GM23338 (cell line): ENCODE measurements at regions not wholly inside any gene's neighbourhood (a gene's known extent, or its start where the extent isn't known, plus 50 kb on each side); places are given as distances from the start of the nearest gene placed in this dataset.

Experiments used
- ATAC-seq: fragments of 200-7000 bp; cut with Tn5 transposase; 3 replicates; pipeline ENCODE4 v1.9.1; 2020
- DNase-seq: peaks from one replicate; pipeline ENCODE4 v3.0.0-alpha.2; 2015; ENCODE audit warnings: low spot score
- H2AFZ ChIP-seq: fragments of 200-600 bp; sonication (generic); 2 replicates; pipeline ENCODE4 v1.8.0; 2016; ENCODE audit warnings: antibody characterized with exemption, mild to moderate bottlenecking, moderate library complexity
- H3F3A ChIP-seq: fragments of 200-600 bp; sonication (generic); replicated peaks from 2 replicates; pipeline ENCODE4 v1.8.0; 2017; ENCODE audit warnings: antibody characterized with exemption, mixed run types, low read depth
- H3K27ac ChIP-seq: fragments of 200-600 bp; sonication (generic); 2 replicates; pipeline ENCODE4 v1.6.1; 2016; ENCODE audit warnings: low read depth
- H3K27me3 ChIP-seq: fragments of 200-600 bp; sonication (generic); 2 replicates; pipeline ENCODE4 v1.8.0; 2016; ENCODE audit warnings: mild to moderate bottlenecking, mixed run types, moderate library complexity; ENCODE audit not compliant: insufficient read depth
- H3K36me3 ChIP-seq: fragments of 200-600 bp; sonication (generic); 2 replicates; pipeline ENCODE4 v1.8.0; 2016; ENCODE audit warnings: mild to moderate bottlenecking; ENCODE audit not compliant: insufficient read depth
- H3K4me1 ChIP-seq: fragments of 200-600 bp; sonication (generic); 2 replicates; pipeline ENCODE4 v1.8.0; 2016; ENCODE audit warnings: mild to moderate bottlenecking, moderate library complexity; ENCODE audit not compliant: insufficient read depth
- H3K4me2 ChIP-seq: fragments of 200-600 bp; sonication (generic); 2 replicates; pipeline ENCODE4 v1.7.1; 2017; ENCODE audit warnings: mixed run types
- H3K4me3 ChIP-seq: fragments of 200-600 bp; sonication (generic); 2 replicates; pipeline ENCODE4 v1.6.1; 2016; ENCODE audit warnings: mixed run types
- H3K79me2 ChIP-seq: fragments of 200-600 bp; sonication (generic); replicated peaks from 2 replicates; pipeline ENCODE4 v1.8.0; 2017; ENCODE audit warnings: mild to moderate bottlenecking; ENCODE audit not compliant: insufficient read depth
- H3K9me2 ChIP-seq: fragments of 200-600 bp; sonication (generic); 2 replicates; pipeline ENCODE4 v1.8.0; 2017; ENCODE audit not compliant: insufficient read depth
- H4K20me1 ChIP-seq: fragments of 200-600 bp; sonication (generic); replicated peaks from 2 replicates; pipeline ENCODE4 v1.8.0; 2017; ENCODE audit warnings: mild to moderate bottlenecking; ENCODE audit not compliant: insufficient read depth
- H3K27ac Mint-ChIP-seq: 2 replicates; pipeline ENCODE4 v1.8.0; 2020; ENCODE audit warnings: inconsistent platforms, mild to moderate bottlenecking, moderate library complexity, mixed read lengths
- H3K27me3 Mint-ChIP-seq: 3 replicates; pipeline ENCODE4 v1.8.0; 2022; ENCODE audit warnings: low read depth, mild to moderate bottlenecking, moderate library complexity, mixed read lengths, inconsistent platforms; ENCODE audit not compliant: insufficient read depth, poor library complexity
- H3K36me3 Mint-ChIP-seq: 3 replicates; pipeline ENCODE4 v1.8.0; 2021; ENCODE audit warnings: low read depth, mild to moderate bottlenecking, inconsistent platforms, moderate library complexity, mixed read lengths
- H3K4me1 Mint-ChIP-seq: 3 replicates; pipeline ENCODE4 v1.8.0; 2020; ENCODE audit warnings: mild to moderate bottlenecking, inconsistent platforms, mixed read lengths
- H3K4me3 Mint-ChIP-seq: 3 replicates; pipeline ENCODE4 v1.8.0; 2021; ENCODE audit warnings: moderate library complexity, mild to moderate bottlenecking, inconsistent platforms, mixed read lengths
- H3K9me3 Mint-ChIP-seq: 3 replicates; pipeline ENCODE4 v1.8.0; 2020; ENCODE audit warnings: moderate library complexity, mild to moderate bottlenecking, inconsistent platforms, mixed read lengths
- CREB1 ChIP-seq: fragments of 250-450 bp; sonication (Bioruptor Pico); IDR thresholded peaks from 2 replicates; pipeline ENCODE4 v1.5.0; 2020; ENCODE audit warnings: low read depth, mild to moderate bottlenecking, moderate library complexity
- CTCF ChIP-seq, 2 experiments: fragments of 200-600 bp in 1 of 2; sonication (generic) in 1 of 2; conservative IDR thresholded peaks; 2 replicates each; pipeline versions ENCODE4 v1.5.1 to v1.6.1; 2016 to 2017; ENCODE audit warnings: antibody characterized with exemption in 2 of 2, low read depth in 2 of 2, mild to moderate bottlenecking in 2 of 2, moderate library complexity in 1 of 2
- ETS1 ChIP-seq: IDR thresholded peaks from 2 replicates; pipeline ENCODE4 v1.6.1; 2016; ENCODE audit warnings: antibody characterized with exemption
- EZH2 ChIP-seq: fragments of 200-600 bp; sonication (generic); IDR thresholded peaks from one replicate; pipeline ENCODE4 v1.8.0; 2017; ENCODE audit warnings: antibody characterized with exemption, mild to moderate bottlenecking, low read depth; ENCODE audit not compliant: unreplicated experiment
- EZH2phosphoT487 ChIP-seq: fragments of 200-600 bp; sonication (generic); IDR thresholded peaks from one replicate; pipeline ENCODE4 v1.8.1; 2018; ENCODE audit warnings: antibody characterized with exemption; ENCODE audit not compliant: unreplicated experiment
- JUNB ChIP-seq: IDR thresholded peaks from one replicate; pipeline ENCODE4 v1.6.1; 2016; ENCODE audit warnings: antibody characterized with exemption; ENCODE audit not compliant: unreplicated experiment
- REST ChIP-seq: IDR thresholded peaks from one replicate; pipeline ENCODE4 v1.6.1; 2018; ENCODE audit warnings: antibody characterized with exemption; ENCODE audit not compliant: unreplicated experiment
- STAT1 ChIP-seq: IDR thresholded peaks from one replicate; pipeline ENCODE4 v1.6.1; 2016; ENCODE audit warnings: antibody characterized with exemption; ENCODE audit not compliant: unreplicated experiment
- ZNF331 ChIP-seq: fragments of 250-450 bp; sonication (Bioruptor Pico); IDR thresholded peaks from 2 replicates; pipeline ENCODE4 v1.5.0; 2020; ENCODE audit warnings: low read depth, mild to moderate bottlenecking, moderate library complexity

DNA sequence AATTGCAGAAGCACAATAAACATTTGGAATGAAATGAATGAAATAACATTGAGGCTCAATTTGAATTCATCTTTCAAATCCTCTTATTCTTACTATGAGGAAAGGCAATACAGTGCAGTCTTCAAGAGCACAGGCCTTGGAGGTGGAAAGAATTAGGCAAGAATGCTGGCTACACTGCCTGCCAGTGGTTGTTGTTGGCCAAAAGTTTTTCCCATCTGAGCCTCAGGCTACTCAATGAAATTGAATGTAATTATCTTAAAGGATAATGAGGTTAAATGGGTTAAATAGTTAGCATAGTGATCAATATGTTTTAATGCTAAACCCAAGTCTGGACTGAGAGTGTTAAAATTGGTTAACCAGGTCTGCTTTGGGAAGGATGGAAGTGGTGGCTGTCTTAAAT is 140.9 kb downstream of the MBL2 start (continued):
- no peak for TF ChIP-seq REST
- no peak for TF ChIP-seq EZH2phosphoT487
- TF ChIP-seq ZNF331 (CRISPR knock-in tag): no peak
- TF ChIP-seq CREB1 (CRISPR knock-in tag): no peak
- TF ChIP-seq STAT1: no peak
- no peak for TF ChIP-seq ETS1
- no peak for TF ChIP-seq JUNB
- no peak for TF ChIP-seq CTCF (conservative IDR thresholded peaks at IDR 0.05; ENCODE audit: low read depth in 2 of 2)

- H3K9me3 Mint-ChIP-seq: no peaks in the 10 kb centered on the region
- H3K4me3 Mint-ChIP-seq: no peak overlapping the region
- Histone ChIP-seq H3F3A (no peaks in the 10 kb centered on the region), H3K4me3 (no peak overlapping the region), H3K9me2 (no peaks in the 10 kb centered on the region), H3K27me3 (no peaks in the 10 kb centered on the region), H3K79me2 (no peaks in the 10 kb centered on the region), H2AFZ (no peak overlapping the region; the same call in 1 of the 2 replicates), H3K4me1 (no peaks in the 10 kb centered on the region), H3K4me2 (no peak overlapping the region), H4K20me1 (no peaks in the 10 kb centered on the region), H3K27ac (no peak overlapping the region), H3K36me3 (no peaks in the 10 kb centered on the region)
- no peaks in the 10 kb centered on the region for H3K27me3 Mint-ChIP-seq
- ATAC-seq (peak; percentile 31; the same call in 1 of the 3 replicates), DNase-seq (peak; percentile 34)
- H3K4me1 Mint-ChIP-seq: peaks cover 8% of the 10 kb centered on the region; the same call in 2 of the 3 replicates
- no peak overlapping the region for H3K27ac Mint-ChIP-seq
- no peak for TF ChIP-seq EZH2
- no peak for TF ChIP-seq CREB1 (CRISPR knock-in tag)
- no peaks in the 10 kb centered on the region for H3K36me3 Mint-ChIP-seq
Observed at GRCh38 chr10:52632591-52632990, 140.0 kb downstream of the MBL2 start.
